ENCODE measurements at regions not wholly inside any gene's neighbourhood (a gene's known extent, or its start where the extent isn't known, plus 50 kb on each side); places are given as distances from the start of the nearest gene placed in this dataset.
"Not testable (repeated sequence)": the region's sequence is repeated elsewhere in the genome, so short reads cannot be mapped to it uniquely, and the experiment has no call there.

DNA sequence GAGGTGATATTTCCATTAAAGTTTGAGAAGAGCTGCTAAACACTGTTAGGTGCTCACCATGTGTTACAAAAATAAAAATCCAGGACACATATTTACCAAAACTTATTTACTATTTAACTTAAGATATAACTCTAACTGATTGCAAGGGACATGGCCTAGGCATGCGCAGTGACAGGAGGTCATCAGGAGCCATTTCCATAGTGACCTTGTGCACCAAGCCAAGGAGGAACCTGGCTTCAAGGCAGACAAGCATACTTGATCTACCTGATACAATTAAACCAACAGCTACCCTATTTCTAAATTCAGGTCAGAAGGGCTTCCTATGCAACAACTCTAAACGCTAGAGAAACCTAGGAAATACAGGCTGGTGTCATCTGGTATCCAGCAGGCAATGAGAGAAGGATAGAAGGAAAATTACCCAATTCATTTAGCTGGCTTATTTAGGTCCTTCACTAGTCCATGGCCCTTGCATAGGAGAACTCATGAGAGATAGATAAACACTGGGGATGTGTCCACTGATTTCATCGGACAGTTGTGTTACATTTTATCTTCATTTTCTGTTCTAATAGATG is 134.4 kb downstream of the FOXB1 start:
- DNase-seq: no peak

DNA sequence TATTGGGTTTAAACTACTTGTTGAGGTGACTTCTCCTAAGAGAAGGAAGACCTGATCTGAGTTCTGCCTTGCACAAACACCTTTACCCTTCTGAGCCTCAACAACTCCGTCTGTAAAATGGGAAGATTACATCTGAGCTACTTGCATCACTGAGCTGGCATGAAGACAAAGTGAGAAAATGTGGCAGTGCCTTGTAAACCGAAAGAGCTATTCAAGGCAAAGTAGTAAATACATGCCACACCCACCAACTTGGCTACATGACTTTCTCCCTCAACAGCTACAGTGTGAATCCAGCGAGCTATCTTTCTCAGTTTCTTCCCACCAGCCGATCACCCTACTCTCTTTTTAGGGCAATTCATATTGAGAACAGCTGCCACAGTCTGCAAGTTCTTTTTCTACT is 148.3 kb downstream of the FOXB1 start:
- DNase-seq: no peak

DNA sequence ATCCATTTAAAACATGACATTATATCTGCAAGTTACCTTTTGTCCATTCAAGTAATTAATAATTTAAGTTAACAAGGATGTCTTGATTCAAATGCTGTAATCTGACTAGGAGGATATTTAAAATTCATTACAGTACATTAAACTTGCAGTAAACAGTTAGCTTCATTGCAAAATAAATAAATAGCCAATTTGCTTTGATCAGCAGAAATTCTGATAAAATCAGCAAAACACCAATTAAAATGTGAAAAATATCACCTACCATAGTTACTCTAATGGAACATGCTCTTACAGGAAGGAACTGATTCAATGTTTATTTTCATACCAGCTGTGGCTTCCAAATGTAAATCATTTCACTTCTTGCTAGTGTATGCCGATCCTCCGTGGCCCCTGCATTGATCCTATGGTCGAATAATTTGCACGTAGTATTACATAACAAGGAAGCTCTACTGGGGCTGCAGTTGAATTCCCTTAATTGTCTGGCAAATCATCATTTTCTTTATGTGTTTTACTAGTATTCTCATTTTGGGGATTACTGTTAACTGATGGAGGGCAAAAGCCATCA is 150.7 kb downstream of the FOXB1 start:
- no peak for DNase-seq

DNA sequence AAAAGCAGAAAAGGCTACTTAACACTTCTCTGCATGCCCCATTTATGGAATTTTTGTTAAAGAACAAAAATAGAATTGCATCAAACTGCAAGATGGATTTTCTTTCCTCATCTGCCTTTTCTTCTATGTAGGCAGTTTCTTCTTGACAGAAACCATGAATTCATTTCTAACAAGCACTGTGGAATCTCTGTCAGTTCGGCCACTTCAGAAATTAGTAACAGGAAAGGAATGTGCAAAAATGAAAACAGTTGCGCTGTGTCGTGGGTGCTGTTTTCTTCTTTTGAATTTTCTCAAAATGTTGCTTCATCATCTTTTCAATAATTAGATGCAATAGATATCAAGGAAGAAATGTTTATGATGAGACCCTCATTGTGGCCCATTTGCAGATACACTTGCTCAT is 151.6 kb downstream of the FOXB1 start:
- DNase-seq: no peak

DNA sequence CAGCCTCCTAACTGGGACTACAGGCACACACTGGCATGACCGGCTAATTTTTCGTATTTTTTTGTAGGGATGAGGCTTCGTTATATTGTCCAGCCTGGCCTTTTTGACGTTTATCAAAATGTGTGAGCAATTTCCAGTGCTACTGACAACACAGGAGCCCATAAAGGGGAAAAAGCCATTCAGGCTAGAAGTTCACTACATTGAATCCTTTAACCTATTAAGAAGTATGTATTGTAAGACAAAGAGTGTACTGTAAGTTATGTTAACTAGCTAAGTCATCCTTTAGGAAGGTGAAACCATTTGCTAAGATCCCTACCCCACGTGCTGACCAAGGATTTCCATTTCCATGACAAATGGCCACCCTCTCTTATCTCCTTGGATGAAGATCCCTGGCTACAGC is 156.8 kb downstream of the FOXB1 start:
- DNase-seq: no peak

DNA sequence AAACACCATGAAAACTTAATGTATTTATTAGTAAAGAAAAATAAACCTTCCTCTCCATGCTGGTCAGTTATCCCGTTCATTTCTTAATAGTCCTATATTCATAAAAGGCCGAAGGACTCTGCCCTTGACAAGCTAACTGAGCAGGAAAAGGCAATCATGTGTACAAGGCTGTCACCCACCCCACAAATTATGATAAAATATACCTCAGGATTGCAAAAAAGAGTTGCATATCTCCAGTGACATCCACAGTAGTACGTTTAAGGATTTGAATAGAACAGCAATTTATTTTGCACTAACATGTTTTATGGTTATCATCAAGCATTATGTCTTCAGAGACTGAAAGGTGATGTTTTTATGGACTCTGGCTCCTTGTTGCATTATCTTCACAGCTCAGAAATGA is 157.6 kb downstream of the FOXB1 start:
- no peak for DNase-seq

DNA sequence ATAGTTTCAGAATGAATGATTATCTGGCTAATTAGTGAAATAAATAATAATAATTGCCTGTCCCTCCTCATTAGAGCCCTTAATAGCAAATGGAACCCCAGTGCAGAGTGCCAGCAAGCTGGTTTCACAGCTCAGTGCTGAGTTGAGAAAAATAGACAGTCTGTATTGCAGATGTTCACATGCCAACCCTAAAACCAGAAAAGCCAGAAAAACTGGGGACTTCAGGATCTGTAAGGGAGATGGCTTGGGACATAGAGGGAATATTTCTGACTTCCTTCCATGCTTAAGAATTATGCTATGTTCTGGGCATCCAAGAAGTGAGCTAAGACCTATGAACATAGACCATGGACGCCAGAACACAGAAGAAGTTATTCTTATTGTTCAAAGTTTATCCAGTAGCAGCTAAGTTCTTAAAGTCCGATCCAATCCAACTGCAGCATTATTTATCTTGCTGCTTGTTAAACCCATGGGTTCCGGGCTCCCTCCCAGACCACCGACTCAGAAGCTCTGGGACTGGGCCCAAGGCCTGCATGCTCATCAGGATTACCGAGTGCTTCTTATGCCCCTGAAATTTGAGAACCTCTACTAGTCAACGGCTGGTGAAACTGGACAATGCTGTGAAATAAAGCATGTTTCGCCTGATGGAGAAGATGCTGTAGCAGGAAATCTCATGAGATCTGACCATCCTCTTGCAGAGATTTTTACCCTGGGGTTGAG is 158.3 kb downstream of the FOXB1 start:
- DNase-seq: no peak

DNA sequence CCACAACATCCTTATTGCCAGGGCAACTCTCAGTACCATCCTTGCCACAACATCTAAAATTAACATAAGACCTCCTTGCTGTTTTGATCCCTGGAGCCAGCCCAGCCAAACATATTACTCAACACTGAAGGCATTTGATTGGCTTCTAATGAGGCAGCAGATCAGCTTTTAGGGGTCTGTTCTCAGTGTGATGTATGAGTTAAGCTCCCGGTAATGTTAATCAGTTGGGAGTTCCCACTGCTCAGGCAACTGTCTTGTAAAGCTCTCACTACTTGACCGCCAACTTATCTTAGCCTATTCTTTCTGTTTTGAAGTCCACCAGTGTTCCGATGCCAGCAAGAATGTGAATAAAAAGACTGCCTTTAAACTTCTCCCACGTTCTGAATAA is 158.9 kb downstream of the FOXB1 start:
- DNase-seq: no peak

DNA sequence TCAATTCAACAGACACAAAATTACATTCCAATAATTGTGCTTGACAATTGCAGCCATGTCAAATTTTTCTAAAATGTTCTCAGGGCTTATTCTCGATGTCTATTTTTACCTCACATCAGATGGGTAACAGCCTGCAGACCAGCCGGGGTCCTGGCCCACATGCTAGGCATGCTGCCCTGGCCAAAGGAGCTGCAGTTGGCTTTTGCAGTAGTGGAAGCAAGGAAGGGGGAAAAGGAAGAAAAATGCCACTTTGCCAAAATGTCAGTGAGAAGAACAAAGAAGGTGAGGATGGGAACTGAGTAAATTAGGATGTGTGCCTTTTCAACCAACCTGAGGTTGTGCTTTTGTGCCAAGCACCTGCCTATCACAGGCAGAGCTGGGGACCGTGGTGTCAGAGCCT is 161.0 kb downstream of the FOXB1 start:
- DNase-seq: no peak

DNA sequence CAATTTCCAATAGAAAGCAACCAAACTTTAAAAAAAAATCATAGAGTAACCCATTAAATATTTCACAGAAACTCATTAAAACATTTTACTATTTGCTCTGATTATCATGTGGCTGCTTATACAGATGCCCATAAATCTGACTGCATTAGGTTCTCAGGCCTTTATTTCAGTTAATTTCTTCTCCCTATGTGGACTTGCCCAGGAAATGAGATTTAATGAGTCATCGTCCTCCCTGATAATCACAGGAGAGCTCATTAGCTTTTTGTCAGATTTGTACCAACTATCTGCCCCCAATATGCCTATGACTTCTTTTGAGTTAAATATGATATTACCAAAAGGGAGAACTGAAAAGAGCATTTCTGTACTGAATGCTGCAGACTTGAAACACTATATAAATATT is 168.0 kb downstream of the FOXB1 start:
- DNase-seq: no peak

DNA sequence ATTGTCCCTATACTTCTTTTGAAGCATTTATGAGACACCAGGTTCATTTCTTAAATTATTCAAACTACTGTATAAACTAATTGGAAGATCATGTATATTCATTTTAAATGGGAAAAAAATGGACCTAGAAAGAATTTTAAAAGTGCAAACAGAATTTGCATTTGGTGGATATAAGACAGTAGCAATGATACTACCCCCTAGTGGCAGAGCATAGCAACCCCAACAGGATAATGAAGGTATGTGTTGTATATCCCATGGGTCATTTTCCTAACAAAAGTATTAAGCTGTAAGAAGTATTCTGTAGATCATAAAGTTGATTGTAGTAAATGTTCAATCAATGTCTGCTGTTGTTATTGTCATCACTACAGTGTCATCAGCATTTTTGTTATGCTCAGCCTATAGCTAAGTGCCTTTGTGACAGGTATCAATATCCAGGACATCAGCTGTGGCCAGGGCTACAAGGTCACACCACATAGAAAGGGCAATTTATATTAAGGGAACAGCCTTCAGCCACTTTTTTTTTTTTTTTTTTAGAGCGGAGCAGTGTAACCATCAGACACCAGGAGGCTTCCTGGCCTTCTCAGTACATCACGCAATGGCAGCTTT is 175.8 kb downstream of the FOXB1 start:
- no peak for DNase-seq

DNA sequence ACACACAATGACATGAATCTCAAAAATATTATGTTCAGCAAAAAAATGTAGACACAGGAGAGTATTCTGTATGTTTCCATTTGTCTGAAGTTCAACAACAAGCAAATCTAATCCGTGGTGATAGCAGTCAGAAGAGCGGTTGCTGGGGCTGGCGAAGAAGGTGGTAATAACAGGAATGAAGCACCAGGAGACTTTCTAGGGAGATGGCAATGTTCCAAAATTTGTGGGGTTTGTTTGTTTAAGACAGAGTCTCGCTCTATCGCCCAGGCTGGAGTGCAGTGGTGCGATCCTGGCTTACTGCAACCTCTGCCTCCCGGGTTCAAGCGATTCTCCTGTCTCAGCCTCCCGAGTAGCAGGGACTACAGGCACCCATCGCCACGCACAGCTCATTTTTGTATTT is 177.8 kb downstream of the FOXB1 start:
- not testable (repeated sequence) for DNase-seq

DNA sequence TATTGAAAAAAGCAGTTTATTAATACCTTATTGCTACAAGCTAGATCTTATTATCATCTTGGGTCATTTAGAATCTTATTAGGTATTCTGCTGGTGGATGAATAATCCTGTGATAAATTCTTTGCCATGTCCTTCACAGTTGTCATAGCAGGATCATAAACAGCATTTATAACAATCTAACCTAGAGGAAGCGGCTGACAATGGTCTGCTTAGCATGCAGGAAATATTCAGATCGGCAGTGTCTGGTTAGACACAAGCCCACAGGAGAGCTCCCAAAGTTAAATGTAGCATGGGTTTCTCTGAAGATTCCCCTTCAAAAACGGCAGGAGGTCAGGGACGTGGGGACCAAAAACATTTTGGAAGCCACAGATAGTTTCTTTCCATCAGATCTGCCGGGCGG is 179.3 kb downstream of the FOXB1 start:
- DNase-seq: no peak

DNA sequence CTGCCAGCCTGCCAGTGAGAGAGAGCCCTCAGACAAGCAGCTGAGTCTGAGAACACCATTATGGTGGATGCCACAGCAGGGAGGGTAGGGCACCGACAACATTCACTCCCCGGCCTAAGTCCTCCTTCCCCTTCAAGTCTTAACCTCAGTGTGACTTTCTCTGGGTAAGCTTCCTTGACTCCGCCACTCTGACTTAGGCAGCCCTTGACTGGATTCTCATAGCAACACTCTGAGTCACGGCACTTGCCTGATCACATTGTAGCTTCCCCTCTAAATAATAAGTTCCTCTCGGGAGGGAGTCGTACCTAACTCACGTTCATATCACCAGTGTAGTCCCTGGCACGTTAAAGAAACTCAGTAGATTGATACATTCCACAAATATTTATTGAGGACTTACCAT is 180.5 kb downstream of the FOXB1 start:
- DNase-seq: no peak

DNA sequence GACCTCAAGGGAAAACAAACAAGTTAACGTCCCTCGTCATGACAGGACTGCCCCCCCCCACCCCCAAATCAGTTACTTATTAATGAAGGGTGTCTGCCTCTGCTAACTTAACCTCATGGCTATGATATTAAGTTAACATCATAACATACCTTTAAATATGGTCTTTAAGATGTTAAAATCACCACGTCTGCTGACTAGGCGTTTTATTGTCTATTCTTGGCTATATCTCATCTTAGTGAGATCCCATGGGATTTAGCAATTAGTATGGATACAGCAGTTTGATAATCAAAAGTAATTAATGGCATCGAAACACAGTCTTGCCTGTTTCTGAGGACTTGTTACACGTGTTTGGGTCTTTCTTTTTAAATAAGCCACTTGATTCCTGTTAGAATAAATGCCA is 186.9 kb downstream of the FOXB1 start:
- DNase-seq: no peak

DNA sequence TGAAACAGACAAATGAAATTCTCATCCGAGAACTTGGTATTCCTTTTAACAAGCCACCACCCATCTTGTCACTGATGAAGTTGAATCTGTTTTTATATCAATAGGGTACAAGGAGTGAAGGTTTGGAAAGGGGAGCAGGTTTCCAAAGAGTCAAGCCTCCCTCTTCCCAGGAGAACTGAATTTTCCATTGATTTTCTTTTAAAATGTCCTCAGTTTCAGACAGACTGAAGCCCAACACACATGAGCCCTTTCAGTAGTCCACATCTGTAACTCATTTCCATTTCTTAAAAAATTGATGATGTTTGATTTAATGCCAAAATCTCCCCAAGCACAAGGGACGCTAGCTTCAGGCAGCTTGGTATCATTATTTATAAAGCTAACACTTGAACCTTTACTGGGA is 187.7 kb downstream of the FOXB1 start:
- no peak for DNase-seq

DNA sequence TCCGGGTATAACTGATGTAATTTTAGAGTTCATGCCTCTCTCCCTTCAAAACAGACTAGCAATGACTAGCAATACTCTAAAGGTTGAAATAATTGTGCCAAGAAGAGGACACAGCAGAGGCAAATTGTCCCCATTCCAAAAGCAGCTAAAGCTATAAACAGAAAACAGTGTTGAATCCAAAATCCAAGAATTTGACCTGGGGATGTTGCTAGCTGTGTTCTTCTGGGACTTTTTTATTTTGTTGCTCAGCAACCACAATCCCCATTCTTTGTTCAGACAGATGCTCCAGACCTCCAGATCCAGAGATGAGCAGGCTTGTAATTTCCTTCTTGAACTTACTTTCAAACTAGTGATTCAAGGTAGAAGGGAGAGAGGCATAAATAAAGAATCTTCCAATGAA is 191.5 kb downstream of the FOXB1 start:
- DNase-seq: no peak

DNA sequence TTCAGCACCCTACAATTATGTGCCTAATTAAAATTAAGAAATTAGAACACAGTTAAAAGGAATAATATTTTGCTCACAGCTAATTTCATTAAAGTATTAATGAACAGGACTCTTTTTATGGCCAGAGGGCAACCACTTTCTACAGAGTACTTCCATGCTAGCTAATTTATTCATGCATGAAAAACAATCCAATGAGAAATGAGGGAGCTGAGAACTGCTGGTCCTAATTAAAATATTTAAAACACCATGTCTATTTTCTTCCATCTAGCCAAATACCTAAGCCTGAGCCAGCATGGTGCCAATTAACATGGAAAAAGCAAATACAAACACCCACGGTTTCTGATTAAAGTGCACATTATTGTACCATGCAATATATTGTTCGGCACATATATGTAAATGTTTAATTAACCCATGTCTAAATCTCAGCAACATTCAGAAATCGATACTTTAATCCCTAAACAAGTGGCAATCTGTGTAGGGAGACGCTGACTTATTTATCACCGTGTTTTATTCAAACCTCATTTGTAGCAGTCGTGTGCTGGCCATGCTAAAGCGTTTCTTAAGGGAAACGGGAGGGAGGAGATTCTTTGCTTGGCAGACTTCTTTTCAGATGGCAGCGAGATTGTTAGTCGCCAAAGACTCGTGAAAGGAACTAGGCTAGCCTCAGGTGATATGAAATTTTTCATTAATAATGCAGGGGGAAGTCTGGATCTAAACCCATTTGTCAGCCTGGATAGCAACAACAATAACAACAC is 193.5 kb downstream of the ANXA2 start:
- no peak for DNase-seq

DNA sequence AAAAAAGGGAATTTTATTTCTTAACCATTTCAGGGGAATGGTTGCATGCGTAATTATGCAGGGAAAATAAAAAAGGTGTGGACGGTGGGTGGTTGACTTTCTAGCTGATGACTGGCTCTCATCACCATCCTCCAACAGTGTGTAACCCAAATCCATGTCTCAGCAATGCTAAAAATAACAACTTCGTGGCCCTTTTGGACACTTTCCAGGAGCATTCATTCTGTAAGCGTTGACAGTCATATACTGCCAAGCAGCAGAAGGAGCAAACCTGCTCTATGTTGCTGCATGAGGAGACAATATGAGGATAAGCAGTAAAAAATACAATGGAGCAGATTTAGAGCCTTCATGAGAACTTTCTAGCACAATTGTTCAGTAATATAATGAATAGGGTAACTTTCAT is 189.1 kb downstream of the ANXA2 start:
- peak; percentile 31 for DNase-seq

DNA sequence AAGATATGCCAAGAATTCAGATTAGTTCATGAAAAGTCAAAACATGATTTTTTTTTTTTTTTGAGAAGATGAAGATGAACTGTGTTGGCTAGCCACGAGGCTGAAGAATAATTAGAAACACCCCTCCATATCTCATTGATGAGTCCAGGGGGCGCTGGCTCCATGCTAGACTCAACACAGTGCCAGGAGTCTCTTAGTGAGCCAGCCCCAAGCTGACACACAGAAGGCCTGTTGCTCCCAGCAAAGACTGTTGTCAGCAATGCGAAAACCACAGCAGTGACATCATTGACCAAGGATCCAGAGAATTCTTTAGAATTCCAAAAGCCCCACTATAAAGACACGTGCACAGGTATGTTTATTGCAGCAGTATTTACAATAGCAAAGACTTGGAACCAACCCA is 185.2 kb downstream of the ANXA2 start:
- no peak for DNase-seq

DNA sequence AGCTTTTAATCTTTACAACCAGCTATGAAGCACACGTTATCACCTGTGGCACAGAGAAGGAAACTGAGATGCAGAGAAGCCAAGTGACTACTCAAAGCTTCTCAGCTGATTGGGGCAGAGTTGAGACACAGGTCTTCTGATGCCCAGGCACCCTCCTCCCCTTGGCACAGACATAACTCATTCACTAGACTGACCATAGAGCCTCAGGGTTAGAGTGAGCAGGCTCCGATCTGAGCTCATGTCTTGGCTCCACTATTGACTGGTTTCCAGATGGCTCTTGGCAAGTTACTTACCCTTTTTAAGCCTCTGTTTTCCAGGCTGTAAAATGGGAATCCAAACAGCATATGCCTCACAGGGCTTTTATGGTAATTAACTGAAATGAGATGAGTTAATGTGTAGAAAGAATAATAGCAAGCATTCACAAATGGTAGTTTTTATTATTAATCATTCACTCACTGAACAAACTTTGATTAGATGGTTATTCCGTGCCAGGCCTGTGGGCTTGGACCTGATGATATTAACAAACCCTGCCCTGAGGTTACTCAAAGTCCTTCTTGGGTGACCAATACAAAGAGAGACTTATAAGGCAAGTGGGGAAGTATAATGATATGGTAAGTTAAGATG is 184.3 kb downstream of the ANXA2 start:
- DNase-seq: no peak

DNA sequence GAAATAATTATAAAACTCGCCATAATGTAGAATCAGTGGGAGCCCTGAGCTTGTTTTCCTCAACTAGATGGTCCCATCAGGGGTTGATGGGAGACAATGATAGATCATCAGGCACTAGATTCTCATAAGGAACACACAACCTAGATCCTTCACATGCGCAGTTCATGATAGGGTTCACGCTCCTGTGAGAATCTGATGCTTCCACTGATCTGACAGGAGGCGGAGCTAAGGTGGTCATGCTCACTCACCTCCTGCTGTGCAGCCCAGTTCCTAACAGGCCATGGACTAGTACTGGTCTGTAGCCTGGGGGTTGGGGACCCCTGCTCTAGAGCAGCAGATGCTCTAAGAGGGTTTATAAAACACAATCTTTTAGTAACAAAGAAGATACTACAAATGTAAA is 183.6 kb downstream of the ANXA2 start:
- DNase-seq: no peak

DNA sequence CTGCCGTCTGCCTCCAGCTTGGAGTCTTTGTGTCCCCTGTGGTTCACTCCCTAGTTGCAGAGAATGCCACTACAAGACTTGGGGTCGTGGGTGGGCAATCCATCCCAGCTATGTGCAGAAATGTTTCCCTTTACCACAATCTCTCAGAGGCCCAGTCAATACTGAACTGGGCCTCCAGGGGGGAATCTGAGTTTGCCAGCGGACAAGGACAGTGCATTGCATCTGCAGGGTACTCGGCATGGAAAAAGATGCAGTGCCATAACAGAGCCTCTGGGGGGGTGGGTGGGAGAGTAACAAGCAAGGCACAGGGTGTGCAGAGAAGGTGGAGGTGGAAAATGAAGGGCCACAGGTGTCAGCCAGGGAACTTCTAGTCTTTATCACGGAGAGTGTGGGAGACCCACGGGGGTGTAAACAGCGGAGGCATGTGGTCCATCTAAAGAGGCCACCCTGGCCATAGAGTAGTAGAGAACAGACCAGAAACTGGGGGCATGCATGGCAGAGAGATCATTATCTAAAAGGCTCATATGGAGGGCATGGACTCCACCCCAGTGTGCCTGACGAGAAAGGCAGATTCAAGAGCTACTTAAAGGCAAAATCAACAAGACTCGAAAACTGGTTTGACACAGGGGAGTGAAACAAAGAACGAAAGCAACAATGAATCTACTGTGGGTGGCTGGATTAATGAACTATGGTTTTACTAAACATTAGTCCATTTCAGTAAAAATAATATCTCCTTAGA is 182.4 kb downstream of the ANXA2 start:
- peak; percentile 47 for DNase-seq

Data from DMS79 (cell line).